Sigmoid colon (tissue), 6 donors: ENCODE measurements at regions not wholly inside any gene's neighbourhood (a gene's known extent, or its start where the extent isn't known, plus 50 kb on each side); places are given as distances from the start of the nearest gene placed in this dataset.
"Not testable (repeated sequence)": the region's sequence is repeated elsewhere in the genome, so short reads cannot be mapped to it uniquely, and the experiment has no call there.

Experiments
- DNase-seq: peaks from one replicate; pipeline ENCODE4 v3.0.0-alpha.2; 2019
- H3K27ac ChIP-seq, 4 donors: fragments of 200-600 bp; sonication (generic); one replicate each; pipeline ENCODE4 v1.5.1; 2016 to 2019; ENCODE audit warnings: mild to moderate bottlenecking in 1 of 4
- H3K27me3 ChIP-seq, 3 donors: fragments of 200-600 bp; sonication (generic); one replicate each; pipeline ENCODE4 v1.5.1; 2019; ENCODE audit warnings: mild to moderate bottlenecking in 1 of 3
- H3K36me3 ChIP-seq, 4 donors: fragments of 200-600 bp; sonication (generic); one replicate each; pipeline ENCODE4 v1.5.1; 2016 to 2019
- H3K4me1 ChIP-seq, 4 donors: fragments of 200-600 bp; sonication (generic); one replicate each; pipeline ENCODE4 v1.5.1; 2017 to 2019
- H3K4me3 ChIP-seq, 4 donors: fragments of 200-600 bp; sonication (generic); one replicate each; pipeline ENCODE4 v1.5.1; 2017 to 2019; ENCODE audit warnings: mild to moderate bottlenecking in 2 of 4, moderate library complexity in 1 of 4
- H3K9me3 ChIP-seq, 4 donors: fragments of 200-600 bp in 3 of 4; sonication (generic) in 3 of 4; one replicate each; pipeline versions ENCODE4 v1.5.1 to v1.6.1; 2013 to 2019
- CTCF ChIP-seq, 4 experiments: fragments of 450-650 bp in 3 of 4; fragments of 200-600 bp in 1 of 4; IDR thresholded peaks; one replicate each; pipeline ENCODE4 v1.5.1; 2016 to 2019; ENCODE audit warnings: antibody characterized with exemption in 4 of 4, mild to moderate bottlenecking in 3 of 4, moderate library complexity in 2 of 4
- EP300 ChIP-seq, 4 donors: sonication (generic); formaldehyde crosslinking; IDR thresholded peaks; one replicate each; pipeline ENCODE4 v1.6.1; 2017; ENCODE audit warnings: antibody characterized with exemption in 4 of 4
- POLR2A ChIP-seq, 2 donors: fragments of 450-650 bp; IDR thresholded peaks; one replicate each; pipeline ENCODE4 v1.6.1; 2016; ENCODE audit warnings: antibody characterized with exemption in 2 of 2, mild to moderate bottlenecking in 2 of 2, moderate library complexity in 2 of 2
- POLR2AphosphoS5 ChIP-seq, 4 donors: sonication (generic); formaldehyde crosslinking; IDR thresholded peaks; one replicate each; pipeline ENCODE4 v1.6.1; 2017; ENCODE audit warnings: antibody characterized with exemption in 4 of 4
- WGBS, 2 donors: extraction: QIAGEN DNeasy Blood & Tissue Kit; methylation state at CpG; one replicate each; pipeline ENCODE4 v1.1.7; 2013; 5-methylcytosine and 5-hydroxymethylcytosine counted together
- intact Hi-C: fragments of 100-400 bp; cut with DNase I; formaldehyde crosslinking; loops from one replicate; pipeline ENCODE4 v1.15.1; 2023
- donor health status: healthy with polysubstance abuse.
- donor health status: healthy.

GRCh38 chr6:106820412-106820852 lies 154.1 kb downstream of the CD24 start:
- H3K9me3 ChIP-seq, result no peaks in the 10 kb centered on the region
- no peak for DNase-seq
- TF ChIP-seq POLR2A (IDR thresholded peaks at IDR 0.05) (no peak), CTCF (IDR thresholded peaks at IDR 0.05) (no peak), POLR2AphosphoS5 (IDR thresholded peaks at IDR 0.05) (no peak), EP300 (IDR thresholded peaks at IDR 0.05) (no peak)
- no peaks in the 10 kb centered on the region for H3K27me3 ChIP-seq
- H3K36me3 ChIP-seq, result no peaks in the 10 kb centered on the region
- H3K4me1 ChIP-seq, result no peaks in the 10 kb centered on the region
- intact Hi-C loops, result no loop called here
- no peak overlapping the region for H3K27ac ChIP-seq
- H3K4me3 ChIP-seq, result no peak overlapping the region

GRCh38 chr6:106811088-106811686 lies 163.3 kb downstream of the CD24 start:
- H3K27ac ChIP-seq, result no peak overlapping the region
- no peaks in the 10 kb centered on the region for H3K36me3 ChIP-seq
- intact Hi-C loops, result no loop called here
- peaks cover 0 to 16% (median 8%) of the 10 kb centered on the region in 4 donors for H3K9me3 ChIP-seq
- no peak for DNase-seq
- 87 to 91% methylated on average over 3 of the region's 3 CpGs for WGBS, 2 donors
- H3K4me3 ChIP-seq, result no peak overlapping the region
- no peak for TF ChIP-seq POLR2AphosphoS5 (IDR thresholded peaks at IDR 0.05)
- no peak for TF ChIP-seq POLR2A (IDR thresholded peaks at IDR 0.05)
- no peak for TF ChIP-seq EP300 (IDR thresholded peaks at IDR 0.05)
- no peak for TF ChIP-seq CTCF (IDR thresholded peaks at IDR 0.05)
- no peaks in the 10 kb centered on the region for H3K4me1 ChIP-seq
- no peaks in the 10 kb centered on the region for H3K27me3 ChIP-seq

GRCh38 chr6:106808758-106809157 lies 165.8 kb downstream of the CD24 start:
- Histone ChIP-seq H3K9me3 (peaks cover 0 to 16% (median 8%) of the 10 kb centered on the region in 4 donors), H3K36me3 (no peaks in the 10 kb centered on the region), H3K4me1 (no peaks in the 10 kb centered on the region), H3K27ac (no peak overlapping the region), H3K4me3 (no peak overlapping the region), H3K27me3 (no peaks in the 10 kb centered on the region)
- no peak for DNase-seq
- intact Hi-C loops, result no loop called here
- no peak for TF ChIP-seq CTCF (IDR thresholded peaks at IDR 0.05)
- TF ChIP-seq POLR2A (IDR thresholded peaks at IDR 0.05), result no peak
- TF ChIP-seq EP300 (IDR thresholded peaks at IDR 0.05), result no peak
- TF ChIP-seq POLR2AphosphoS5 (IDR thresholded peaks at IDR 0.05), result no peak

DNA sequence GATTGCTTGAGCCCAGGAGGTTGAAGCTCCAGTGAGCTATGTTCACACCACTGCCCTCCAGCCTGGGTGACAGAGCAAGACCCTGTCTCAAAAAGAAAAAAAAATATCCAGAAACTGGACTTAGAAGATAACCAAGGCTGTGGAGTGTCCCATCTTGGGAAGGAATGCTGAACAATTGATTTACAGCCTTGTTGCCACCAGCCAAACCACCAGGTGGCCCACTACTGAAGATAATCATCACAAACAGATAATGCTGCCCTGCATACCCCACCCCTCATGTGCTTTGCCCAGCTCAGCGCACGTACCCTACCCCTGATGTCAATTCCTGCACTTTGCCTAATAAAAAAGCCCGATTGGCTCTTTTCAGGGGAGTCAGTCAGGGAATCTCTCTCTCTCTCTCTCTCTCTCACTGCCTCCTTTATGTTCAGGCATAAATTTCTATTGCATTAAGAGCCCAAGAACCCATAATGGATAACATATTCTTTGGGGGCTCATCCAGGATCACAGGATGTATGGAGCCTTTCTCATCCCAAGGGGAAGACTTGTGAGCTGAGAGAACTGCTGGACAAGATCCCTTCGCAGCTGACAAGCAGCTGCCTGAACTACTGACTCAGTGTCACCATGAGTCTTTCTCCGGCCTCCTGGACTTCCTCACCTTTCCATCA lies 166.4 kb downstream of the CD24 start:
- TF ChIP-seq EP300 (IDR thresholded peaks at IDR 0.05) (no peak), CTCF (IDR thresholded peaks at IDR 0.05) (no peak), POLR2AphosphoS5 (IDR thresholded peaks at IDR 0.05) (no peak), POLR2A (IDR thresholded peaks at IDR 0.05) (no peak)
- no peak for DNase-seq
- no peaks in the 10 kb centered on the region for H3K4me1 ChIP-seq
- WGBS, 2 donors, result 94% methylated on average over 5 of the region's 5 CpGs
- intact Hi-C loops, result no loop called here
- no peak overlapping the region for H3K4me3 ChIP-seq
- peaks cover 0 to 16% (median 8%) of the 10 kb centered on the region in 4 donors for H3K9me3 ChIP-seq
- H3K27ac ChIP-seq, result no peak overlapping the region
- no peaks in the 10 kb centered on the region for H3K36me3 ChIP-seq
- H3K27me3 ChIP-seq, result no peaks in the 10 kb centered on the region

- peaks cover 0 to 16% (median 8%) of the 10 kb centered on the region in 4 donors for H3K9me3 ChIP-seq
- H3K27me3 ChIP-seq, H3K4me1 ChIP-seq, H3K36me3 ChIP-seq, DNase-seq, H3K27ac ChIP-seq, intact Hi-C loops, H3K4me3 ChIP-seq: not testable (repeated sequence)
- WGBS, 2 donors, result 92 to 95% methylated on average over 4 of the region's 4 CpGs
Measured at GRCh38 chr6:106806253-106806652, 168.3 kb downstream of the CD24 start.
